KMS-11 (cell line): ENCODE measurements at regions not wholly inside any gene's neighbourhood (a gene's known extent, or its start where the extent isn't known, plus 50 kb on each side); places are given as distances from the start of the nearest gene placed in this dataset.

ENCODE experiments used
- H2AFZ ChIP-seq: fragments of 200-600 bp; sonication (generic); 2 replicates; pipeline ENCODE4 v1.6.1; 2016; ENCODE audit warnings: antibody characterized with exemption, mixed run types, low read depth
- H3K27ac ChIP-seq: fragments of 200-600 bp; sonication (generic); 2 replicates; pipeline ENCODE4 v1.6.1; 2016; ENCODE audit warnings: mild to moderate bottlenecking, mixed run types
- H3K27me3 ChIP-seq: fragments of 200-600 bp; sonication (generic); 2 replicates; pipeline ENCODE4 v1.6.1; 2017; ENCODE audit warnings: mild to moderate bottlenecking, low read depth, mixed run types, moderate library complexity; ENCODE audit not compliant: insufficient read depth
- H3K36me3 ChIP-seq: fragments of 200-600 bp; sonication (generic); 2 replicates; pipeline ENCODE4 v1.6.1; 2017; ENCODE audit warnings: mild to moderate bottlenecking, mixed run types; ENCODE audit not compliant: insufficient read depth
- H3K4me1 ChIP-seq: fragments of 200-600 bp; sonication (generic); 2 replicates; pipeline ENCODE4 v1.6.1; 2016; ENCODE audit warnings: mild to moderate bottlenecking, low read depth, mixed run types; ENCODE audit not compliant: poor library complexity, severe bottlenecking
- H3K4me2 ChIP-seq: fragments of 200-600 bp; sonication (generic); 2 replicates; pipeline ENCODE4 v1.7.0; 2016; ENCODE audit warnings: mild to moderate bottlenecking, mixed run types
- H3K4me3 ChIP-seq: fragments of 200-600 bp; sonication (generic); IDR thresholded peaks from 2 replicates; pipeline ENCODE4 v1.6.1; 2017; ENCODE audit warnings: low read depth, low read length, mixed read lengths; ENCODE audit not compliant: insufficient read depth
- H3K79me2 ChIP-seq: fragments of 200-600 bp; sonication (generic); 2 replicates; pipeline ENCODE4 v1.6.1; 2016; ENCODE audit warnings: low read depth, mixed run types; ENCODE audit not compliant: insufficient read depth
- H3K9ac ChIP-seq: fragments of 200-600 bp; sonication (generic); 2 replicates; pipeline ENCODE4 v1.6.1; 2016; ENCODE audit warnings: mild to moderate bottlenecking, mixed run types
- H4K20me1 ChIP-seq: fragments of 200-600 bp; sonication (generic); 2 replicates; pipeline ENCODE4 v1.6.1; 2016; ENCODE audit warnings: mild to moderate bottlenecking, mixed run types; ENCODE audit not compliant: insufficient read depth
- CTCF ChIP-seq: fragments of 200-600 bp; sonication (generic); conservative IDR thresholded peaks from 2 replicates; pipeline ENCODE4 v1.6.1; 2017; ENCODE audit warnings: low read depth, mild to moderate bottlenecking, antibody characterized with exemption, low read length, moderate library complexity, mixed read lengths

GRCh38 chr15:89387140-89387903 is 52.7 kb upstream of the POLG start:
- TF ChIP-seq CTCF = no peak
- Histone ChIP-seq H3K79me2 (no peaks in the 10 kb centered on the region), H3K4me1 (no peaks in the 10 kb centered on the region), H3K36me3 (no peaks in the 10 kb centered on the region), H4K20me1 (no peaks in the 10 kb centered on the region), H3K4me2 (no peak overlapping the region), H2AFZ (no peak overlapping the region), H3K27ac (no peak overlapping the region), H3K9ac (no peak overlapping the region), H3K4me3 (no peak overlapping the region), H3K27me3 (peaks cover 10% of the 10 kb centered on the region)

GRCh38 chr15:89385596-89386331 is 51.1 kb upstream of the POLG start:
- no peaks in the 10 kb centered on the region for H3K36me3 ChIP-seq
- no peak overlapping the region for H3K4me2 ChIP-seq
- no peaks in the 10 kb centered on the region for H3K4me1 ChIP-seq
- no peak overlapping the region for H3K27ac ChIP-seq
- no peaks in the 10 kb centered on the region for H3K79me2 ChIP-seq
- H3K9ac ChIP-seq = no peak overlapping the region
- no peak for TF ChIP-seq CTCF
- H3K27me3 ChIP-seq = peaks cover 22% of the 10 kb centered on the region
- H4K20me1 ChIP-seq = no peaks in the 10 kb centered on the region
- H3K4me3 ChIP-seq = no peak overlapping the region
- H2AFZ ChIP-seq = no peak overlapping the region
